GM10248 (cell line): ENCODE measurements at regions not wholly inside any gene's neighbourhood (a gene's known extent, or its start where the extent isn't known, plus 50 kb on each side); places are given as distances from the start of the nearest gene placed in this dataset.

Source experiments
- CTCF ChIA-PET: fragments of 300-600 bp; sonication (Branson Sonifier 250); formaldehyde crosslinking; extraction: SDS; loops from one replicate; lab custom pipeline; 2021; ENCODE audit warnings: antibody characterized with exemption; lab: Yijun Ruan, JAX
- POLR2A ChIA-PET: fragments of 350-650 bp; sonication (Branson Sonifier 250); formaldehyde crosslinking; extraction: SDS; loops from one replicate; lab custom pipeline; 2020; ENCODE audit warnings: antibody characterized with exemption; lab: Yijun Ruan, JAX
- DNase-seq: peaks from one replicate; pipeline ENCODE4 v3.0.0; 2012; ENCODE audit errors: extremely low spot score
- CTCF ChIP-seq: IDR thresholded peaks from 2 replicates; pipeline ENCODE4 v1.5.1; 2012; ENCODE audit warnings: mild to moderate bottlenecking, low read depth; ENCODE audit errors: extremely low read depth, missing control alignments, control extremely low read depth

- TF ChIP-seq CTCF, result no peak
- ChIA-PET POLR2A (no interaction called here), CTCF (interaction anchor here (1.1 to 1.7 kb wide), 2 partner anchors 20 to 49 kb away, joined by 3 to 6 read pairs; no protein-coding TSS in a partner anchor)
- DNase-seq, result no peak
Measured at GRCh38 chr11:59008947-59009346, 69.7 kb downstream of the GLYATL1 start.

GRCh38 chr11:59009661-59010060, 70.4 kb downstream of the GLYATL1 start:
- ChIA-PET POLR2A (no interaction called here), CTCF (interaction anchor here (1.1 to 1.7 kb wide), 2 partner anchors 19 to 49 kb away, joined by 3 to 6 read pairs; no protein-coding TSS in a partner anchor)
- no peak for DNase-seq
- no peak for TF ChIP-seq CTCF

GRCh38 chr11:59010708-59011107, 71.4 kb downstream of the GLYATL1 start:
- ChIA-PET POLR2A (no interaction called here), CTCF (interaction anchor here (1.7 kb wide), 1 partner anchor 18 kb away, joined by 6 read pairs; no protein-coding TSS in a partner anchor)
- TF ChIP-seq CTCF, result no peak
- DNase-seq, result no peak

GRCh38 chr11:59011655-59012397, 72.5 kb downstream of the GLYATL1 start:
- ChIA-PET CTCF (no interaction called here), POLR2A (no interaction called here)
- DNase-seq, result no peak
- no peak for TF ChIP-seq CTCF

GRCh38 chr11:59012398-59013265, 73.3 kb downstream of the GLYATL1 start:
- POLR2A ChIA-PET, result no interaction called here
- DNase-seq, result no peak
- TF ChIP-seq CTCF, result no peak
- CTCF ChIA-PET, result no interaction called here

GRCh38 chr11:59025097-59025496, 61.0 kb upstream of the GLYATL1B start:
- ChIA-PET POLR2A (no interaction called here), CTCF (interaction anchor here (0.7 to 1.7 kb wide), 3 partner anchors 36 to 335 kb away, joined by 3 read pairs; partner anchors contain the start of gene GLYATL1)
- no peak for TF ChIP-seq CTCF
- no peak for DNase-seq
